HCT116 (cell line): ENCODE measurements at regions not wholly inside any gene's neighbourhood (a gene's known extent, or its start where the extent isn't known, plus 50 kb on each side); places are given as distances from the start of the nearest gene placed in this dataset.

Experiments used
- ATAC-seq: fragments of 200-7000 bp; cut with Tn5 transposase; 2 replicates; pipeline ENCODE4 v1.9.1; 2020; ENCODE audit warnings: mild to moderate bottlenecking, moderate library complexity
- BruUV-seq: library from RNA; stranded (reverse); fragments of 400-500 nt; replicated peaks from 2 replicates; lab custom pipeline; 2021; lab: Mats Ljungman, UMichigan
- CTCF ChIA-PET: fragments of 300-600 bp; sonication (Branson Sonifier 250); formaldehyde crosslinking; loops from one replicate; lab custom pipeline; 2021; ENCODE audit warnings: antibody characterized with exemption; lab: Charles Lee
- POLR2A ChIA-PET: fragments of 300-600, 350-600 bp; sonication (Branson Sonifier 250); formaldehyde crosslinking; loops from one replicate; lab custom pipeline; 2021; ENCODE audit warnings: antibody characterized with exemption; lab: Charles Lee
- RAD21 ChIA-PET, 2 experiments: fragments of 300-600 bp; sonication (Branson Sonifier 250); formaldehyde crosslinking; loops; one replicate each; lab custom pipeline; 2023; ENCODE audit warnings: low total read pairs in 2 of 2; ENCODE audit not compliant: uncharacterized antibody in 2 of 2, unreplicated experiment in 2 of 2, low non-redundant PET in 1 of 2; lab: Charles Lee
- DNase-seq: peaks from one replicate; pipeline ENCODE4 v3.0.0-alpha.2; 2010; ENCODE audit warnings: low read depth, low spot score
- H2AFZ ChIP-seq: fragments of 200-600 bp; shearing (Covaris generic), sonication (generic); 2 replicates; pipeline ENCODE4 v1.6.1; 2017; ENCODE audit warnings: low read depth, mixed run types, mixed read lengths, antibody characterized with exemption, low read length; ENCODE audit not compliant: poor library complexity, severe bottlenecking
- H3K27ac ChIP-seq: 2 replicates; pipeline ENCODE4 v1.5.1; 2012; ENCODE audit warnings: low read depth, low read length
- H3K27me3 ChIP-seq: fragments of 200-600 bp; sonication (generic); 2 replicates; pipeline ENCODE4 v1.6.1; 2016; ENCODE audit warnings: mixed run types, low read length, mixed read lengths; ENCODE audit not compliant: insufficient read depth
- H3K36me3 ChIP-seq, 2 experiments: fragments of 200-500 bp in 1 of 2; fragments of 200-600 bp in 1 of 2; sonication (Bioruptor generic) in 1 of 2; sonication (generic) in 1 of 2; 2 replicates each; pipeline versions ENCODE4 v1.5.1 to v1.6.1; 2014 to 2016; ENCODE audit warnings: low read length in 2 of 2, inconsistent platforms in 1 of 2, mixed read lengths in 1 of 2, mixed run types in 1 of 2; ENCODE audit not compliant: insufficient read depth in 2 of 2, control insufficient read depth in 1 of 2
- H3K4me1 ChIP-seq, 2 experiments: fragments of 200-600 bp in 1 of 2; sonication (generic) in 1 of 2; 2 replicates each; pipeline versions ENCODE4 v1.5.1 to v1.6.1; 2012 to 2017; ENCODE audit warnings: low read length in 2 of 2, inconsistent platforms in 1 of 2, mild to moderate bottlenecking in 1 of 2, mixed read lengths in 1 of 2, mixed run types in 1 of 2, moderate library complexity in 1 of 2; ENCODE audit not compliant: insufficient read depth in 2 of 2, control insufficient read depth in 1 of 2
- H3K4me2 ChIP-seq: fragments of 200-600 bp; sonication (generic); 2 replicates; pipeline ENCODE4 v1.6.1; 2017; ENCODE audit warnings: mixed run types, low read length, mixed read lengths
- H3K4me3 ChIP-seq, 2 experiments: fragments of 200-600 bp in 1 of 2; sonication (generic) in 1 of 2; replicated peaks in 1 of 2; 2 replicates each; pipeline ENCODE4 v1.5.1; 2011 to 2016; ENCODE audit warnings: low read length in 2 of 2, control low read depth in 1 of 2, low read depth in 1 of 2, mild to moderate bottlenecking in 1 of 2, mixed read lengths in 1 of 2, mixed run types in 1 of 2
- H3K79me2 ChIP-seq: fragments of 200-600 bp; sonication (generic); 2 replicates; pipeline ENCODE4 v1.6.1; 2017; ENCODE audit warnings: mild to moderate bottlenecking, mixed run types, low read length, moderate library complexity, mixed read lengths; ENCODE audit not compliant: insufficient read depth
- H3K9ac ChIP-seq: fragments of 200-600 bp; sonication (generic); 2 replicates; pipeline ENCODE4 v1.6.1; 2016; ENCODE audit warnings: low read length, mixed read lengths
- H3K9me2 ChIP-seq: fragments of 200-600 bp; sonication (generic), shearing (Covaris generic); 2 replicates; pipeline ENCODE4 v1.6.1; 2017; ENCODE audit warnings: mixed run types, mild to moderate bottlenecking, moderate library complexity; ENCODE audit not compliant: insufficient read depth
- H3K9me3 ChIP-seq, 2 experiments: fragments of 200-500 bp in 1 of 2; fragments of 200-600 bp in 1 of 2; sonication (Bioruptor generic) in 1 of 2; sonication (generic) in 1 of 2; 2 replicates each; pipeline ENCODE4 v1.6.1; 2014 to 2017; ENCODE audit warnings: low read length in 2 of 2, mixed read lengths in 2 of 2, inconsistent platforms in 1 of 2, low read depth in 1 of 2, mild to moderate bottlenecking in 1 of 2, mixed run types in 1 of 2, moderate library complexity in 1 of 2; ENCODE audit not compliant: control insufficient read depth in 1 of 2, insufficient read depth in 1 of 2
- H4K20me1 ChIP-seq: fragments of 200-600 bp; sonication (generic), shearing (Covaris generic); 2 replicates; pipeline ENCODE4 v1.6.1; 2017; ENCODE audit warnings: mixed run types, mild to moderate bottlenecking, moderate library complexity; ENCODE audit not compliant: insufficient read depth
- CEBPB ChIP-seq: IDR thresholded peaks from 2 replicates; pipeline ENCODE4 v1.6.1; 2012; ENCODE audit warnings: low read depth
- EGR1 ChIP-seq: IDR thresholded peaks from 2 replicates; pipeline ENCODE4 v1.6.1; 2012; ENCODE audit warnings: low read depth
- JUND ChIP-seq: IDR thresholded peaks from 2 replicates; pipeline ENCODE4 v1.6.1; 2012
- REST ChIP-seq: IDR thresholded peaks from 2 replicates; pipeline ENCODE4 v1.6.1; 2012; ENCODE audit warnings: low read depth
- TCF7L2 ChIP-seq: IDR thresholded peaks from 2 replicates; pipeline ENCODE4 v1.7.0; 2011; ENCODE audit warnings: borderline replicate concordance, inconsistent platforms; ENCODE audit not compliant: insufficient read depth, insufficient read length; ENCODE audit errors: extremely low read depth
- YY1 ChIP-seq: IDR thresholded peaks from 2 replicates; pipeline ENCODE4 v1.6.1; 2011; ENCODE audit warnings: low read length, low read depth, moderate library complexity, mild to moderate bottlenecking; ENCODE audit not compliant: insufficient replicate concordance; ENCODE audit errors: extremely low read depth
- ZFX ChIP-seq: fragments of 450-650 bp; IDR thresholded peaks from 2 replicates; pipeline ENCODE4 v1.6.1; 2017
- intact Hi-C: fragments of 100-400 bp; cut with micrococcal nuclease; formaldehyde crosslinking; loops from 2 replicates; pipeline ENCODE4 v1.10.0; 2022

GRCh38 chr11:64453466-64453865, 94.5 kb downstream of the RPS6KA4 start:
- Histone ChIP-seq H3K4me2 (no peak overlapping the region), H3K79me2 (no peaks in the 10 kb centered on the region), H3K4me1 (peaks cover 9 to 17% of the 10 kb centered on the region in 2 experiments), H3K9ac (no peak overlapping the region), H4K20me1 (no peaks in the 10 kb centered on the region), H3K27me3 (no peaks in the 10 kb centered on the region), H2AFZ (no peak overlapping the region), H3K4me3 (no peak overlapping the region), H3K9me2 (no peaks in the 10 kb centered on the region), H3K27ac (no peak overlapping the region), H3K9me3 (no peaks in the 10 kb centered on the region), H3K36me3 (no peaks in the 10 kb centered on the region)
- ATAC-seq (no peak), DNase-seq (no peak)
- TF ChIP-seq TCF7L2 (no peak), JUND (no peak), EGR1 (no peak)
- ChIA-PET CTCF (no interaction called here), RAD21 (no interaction called here), POLR2A (no interaction called here)
- no TSS peak for BruUV-seq
- intact Hi-C loops = no loop called here

GRCh38 chr11:64455456-64456261, 96.7 kb downstream of the RPS6KA4 start:
- intact Hi-C loops = no loop called here
- Histone ChIP-seq H3K4me3 (no peak overlapping the region), H3K9ac (no peak overlapping the region), H3K4me2 (no peak overlapping the region), H3K9me2 (no peaks in the 10 kb centered on the region), H3K9me3 (no peaks in the 10 kb centered on the region), H3K27ac (no peak overlapping the region), H3K27me3 (no peaks in the 10 kb centered on the region), H3K4me1 (no peaks in the 10 kb centered on the region), H3K36me3 (no peaks in the 10 kb centered on the region), H2AFZ (no peak overlapping the region), H4K20me1 (no peaks in the 10 kb centered on the region), H3K79me2 (no peaks in the 10 kb centered on the region)
- DNase-seq (no peak), ATAC-seq (no peak)
- TF ChIP-seq CEBPB (no peak), REST (no peak), YY1 (no peak), ZFX (no peak)
- ChIA-PET CTCF (no interaction called here), POLR2A (no interaction called here), RAD21 (no interaction called here)
- BruUV-seq = no TSS peak
